Transverse colon (tissue), 4 donors: ENCODE measurements at regions not wholly inside any gene's neighbourhood (a gene's known extent, or its start where the extent isn't known, plus 50 kb on each side); places are given as distances from the start of the nearest gene placed in this dataset.

Experiments
- CTCF ChIP-seq, 5 experiments: fragments of 200-600 bp in 3 of 5; fragments of 450-650 bp in 2 of 5; sonication (generic) in 3 of 5; IDR thresholded peaks; 1 replicate in 2 of 5; 2 replicates in 3 of 5; pipeline ENCODE4 v1.5.1; 2016 to 2017; ENCODE audit warnings: antibody characterized with exemption in 5 of 5, inconsistent platforms in 3 of 5, mild to moderate bottlenecking in 2 of 5, moderate library complexity in 1 of 5
- POLR2A ChIP-seq: fragments of 450-650 bp; IDR thresholded peaks from one replicate; pipeline ENCODE4 v1.6.1; 2016; ENCODE audit warnings: antibody characterized with exemption, mild to moderate bottlenecking, moderate library complexity
- POLR2AphosphoS5 ChIP-seq, 3 donors: sonication (generic); formaldehyde crosslinking; IDR thresholded peaks; one replicate each; pipeline ENCODE4 v1.6.1; 2016; ENCODE audit warnings: antibody characterized with exemption in 3 of 3

GRCh38 chr15:53829471-53829870 lies 70.0 kb upstream of the WDR72 start:
- TF ChIP-seq POLR2A (no peak), CTCF (IDR thresholded peaks at IDR 0.05) (no peak), POLR2AphosphoS5 (IDR thresholded peaks at IDR 0.05) (no peak)
